MG63 (cell line): ENCODE measurements at regions not wholly inside any gene's neighbourhood (a gene's known extent, or its start where the extent isn't known, plus 50 kb on each side); places are given as distances from the start of the nearest gene placed in this dataset.

Source experiments
- DNase-seq: peaks from one replicate; pipeline ENCODE4 v3.0.0-alpha.2; 2020
- H3K27me3 ChIP-seq: fragments of 250-450 bp; sonication (Bioruptor Pico); 2 replicates; pipeline ENCODE4 v1.5.1; 2020; ENCODE audit warnings: mild to moderate bottlenecking, moderate library complexity
- H3K36me3 ChIP-seq: fragments of 250-450 bp; sonication (Bioruptor Pico); 2 replicates; pipeline ENCODE4 v1.5.1; 2020; ENCODE audit warnings: mild to moderate bottlenecking, moderate library complexity
- H3K4me3 ChIP-seq: fragments of 250-450 bp; sonication (Bioruptor Pico); 2 replicates; pipeline ENCODE4 v1.5.1; 2020; ENCODE audit warnings: mild to moderate bottlenecking, moderate library complexity
- H3K9me3 ChIP-seq: fragments of 250-450 bp; sonication (Bioruptor Pico); 2 replicates; pipeline ENCODE4 v1.5.1; 2020; ENCODE audit warnings: mild to moderate bottlenecking, moderate library complexity

- peak; percentile 38 for DNase-seq
- H3K9me3 ChIP-seq = no peaks in the 10 kb centered on the region
- no peak overlapping the region for H3K4me3 ChIP-seq
- no peaks in the 10 kb centered on the region for H3K27me3 ChIP-seq
- no peaks in the 10 kb centered on the region for H3K36me3 ChIP-seq
These were observed 185.3 kb downstream of the BRD1 start for GRCh38 chr22:49642331-49642730.

GRCh38 chr22:49641770-49642313 lies 185.8 kb downstream of the BRD1 start:
- no peak for DNase-seq
- Histone ChIP-seq H3K4me3 (no peak overlapping the region), H3K36me3 (no peaks in the 10 kb centered on the region)

DNA sequence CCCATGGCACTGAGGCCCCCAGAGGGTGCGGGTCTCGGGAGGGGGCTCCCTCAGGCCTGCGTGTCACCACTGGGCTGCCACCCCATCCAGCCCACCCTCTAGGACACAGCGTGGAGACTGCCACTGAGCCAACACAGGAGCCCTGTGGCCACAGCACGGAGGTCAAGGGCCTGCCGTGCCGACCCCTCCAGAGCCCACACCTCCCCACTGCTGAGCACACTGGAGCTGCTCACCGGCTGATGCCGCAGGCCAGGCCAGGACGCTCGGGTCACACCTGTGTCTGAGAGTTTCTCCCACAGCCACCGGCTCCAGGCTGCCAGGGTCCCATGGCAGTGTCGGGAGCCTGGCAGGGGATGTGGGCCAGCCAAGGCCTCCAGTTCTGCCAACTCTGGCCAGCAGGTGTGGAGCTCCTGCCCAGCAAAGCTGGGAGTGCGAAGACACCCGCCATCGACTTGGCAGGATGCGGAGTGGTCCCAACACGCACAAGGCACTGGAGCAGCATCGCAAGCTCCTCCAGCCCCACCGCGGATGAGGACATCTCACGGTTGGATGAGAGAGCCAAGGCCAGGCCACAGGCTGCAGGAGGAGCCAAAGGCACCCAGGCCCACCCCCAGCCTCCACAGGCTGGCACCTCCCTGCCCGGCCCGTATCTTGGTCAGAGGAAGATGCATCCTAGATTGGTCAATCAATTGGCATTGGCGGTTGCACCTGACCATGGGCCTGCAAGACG lies 187.1 kb downstream of the BRD1 start:
- H3K4me3 ChIP-seq = no peak overlapping the region
- no peaks in the 10 kb centered on the region for H3K36me3 ChIP-seq
- no peaks in the 10 kb centered on the region for H3K9me3 ChIP-seq
- H3K27me3 ChIP-seq = no peaks in the 10 kb centered on the region
- no peak for DNase-seq

More at GRCh38 chr22:49641770-49642313, 185.8 kb downstream of the BRD1 start:
- Histone ChIP-seq H3K27me3 (no peaks in the 10 kb centered on the region), H3K9me3 (no peaks in the 10 kb centered on the region)

DNA sequence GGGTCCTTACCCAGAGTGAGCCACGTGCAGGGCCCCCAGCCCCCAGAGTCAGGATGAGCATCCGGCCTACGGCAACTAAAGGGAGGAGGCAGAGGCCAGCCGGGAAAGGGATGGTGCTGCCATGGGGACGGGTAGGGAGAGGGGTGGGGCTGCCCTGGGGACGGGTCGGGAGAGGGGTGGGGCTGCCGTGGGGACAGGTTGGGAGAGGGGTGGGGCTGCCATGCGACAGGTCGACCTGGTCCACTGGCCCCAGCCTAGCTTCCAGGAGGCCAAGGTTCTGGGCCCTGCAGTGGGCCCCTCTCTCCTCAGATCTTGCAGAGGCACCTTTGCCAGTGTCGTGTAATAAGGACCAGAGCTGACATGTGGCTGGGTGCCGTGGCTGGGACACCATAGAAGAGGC lies 187.7 kb downstream of the BRD1 start:
- Histone ChIP-seq H3K4me3 (no peak overlapping the region), H3K9me3 (no peaks in the 10 kb centered on the region), H3K36me3 (no peaks in the 10 kb centered on the region), H3K27me3 (no peaks in the 10 kb centered on the region)
- DNase-seq = no peak

GRCh38 chr22:49638788-49639187 lies 188.9 kb downstream of the BRD1 start:
- DNase-seq = no peak
- Histone ChIP-seq H3K27me3 (no peaks in the 10 kb centered on the region), H3K36me3 (no peaks in the 10 kb centered on the region), H3K4me3 (no peak overlapping the region), H3K9me3 (no peaks in the 10 kb centered on the region)

DNA sequence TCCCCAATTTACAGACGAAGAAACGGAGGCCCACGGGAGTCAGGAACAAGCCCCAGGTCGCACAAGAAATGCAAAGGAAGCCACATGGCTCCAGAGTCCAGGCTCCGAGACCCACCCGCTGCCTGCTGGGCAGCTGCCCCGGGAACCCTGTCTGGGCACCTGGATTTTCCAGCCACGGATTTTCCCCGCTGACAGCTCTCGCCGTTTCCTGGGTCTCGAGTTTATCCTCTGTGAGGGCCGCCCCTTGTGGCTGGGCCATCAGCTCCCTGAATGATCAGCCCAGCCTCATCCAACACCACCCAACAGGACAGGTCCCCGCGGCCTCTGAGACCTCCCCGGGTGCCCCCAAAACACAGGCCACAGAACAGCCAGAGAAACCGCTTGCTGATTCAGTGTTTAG lies 189.7 kb downstream of the BRD1 start:
- H3K36me3 ChIP-seq = no peaks in the 10 kb centered on the region
- H3K9me3 ChIP-seq = no peaks in the 10 kb centered on the region
- DNase-seq = no peak
- H3K4me3 ChIP-seq = no peak overlapping the region
- H3K27me3 ChIP-seq = no peaks in the 10 kb centered on the region

DNA sequence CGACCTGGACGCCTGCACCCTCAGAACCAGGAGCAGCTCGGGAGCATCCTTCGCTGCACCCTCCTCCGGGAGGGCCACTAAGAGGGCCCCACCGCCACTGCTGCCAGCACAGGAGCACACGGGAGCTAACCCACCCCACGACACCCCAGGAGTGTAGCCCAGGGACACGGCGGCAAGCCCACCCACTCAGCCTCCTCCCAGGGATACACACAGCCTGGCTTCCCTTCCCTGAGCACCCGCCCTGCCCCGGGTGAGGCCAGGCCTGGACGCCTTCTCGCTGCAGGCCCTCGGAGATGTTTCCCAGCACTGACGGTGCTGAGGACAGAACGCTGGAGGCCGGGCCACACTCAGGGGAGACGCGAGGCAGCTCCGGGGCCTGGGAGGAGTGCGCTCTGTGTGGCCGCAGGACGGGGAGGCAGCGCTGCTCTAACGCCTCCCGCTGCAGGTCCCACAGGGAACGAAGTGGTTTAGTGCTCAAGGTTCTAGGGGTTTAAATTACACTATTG lies 190.4 kb downstream of the BRD1 start:
- Histone ChIP-seq H3K4me3 (no peak overlapping the region), H3K9me3 (no peaks in the 10 kb centered on the region), H3K36me3 (no peaks in the 10 kb centered on the region), H3K27me3 (no peaks in the 10 kb centered on the region)
- DNase-seq = no peak

DNA sequence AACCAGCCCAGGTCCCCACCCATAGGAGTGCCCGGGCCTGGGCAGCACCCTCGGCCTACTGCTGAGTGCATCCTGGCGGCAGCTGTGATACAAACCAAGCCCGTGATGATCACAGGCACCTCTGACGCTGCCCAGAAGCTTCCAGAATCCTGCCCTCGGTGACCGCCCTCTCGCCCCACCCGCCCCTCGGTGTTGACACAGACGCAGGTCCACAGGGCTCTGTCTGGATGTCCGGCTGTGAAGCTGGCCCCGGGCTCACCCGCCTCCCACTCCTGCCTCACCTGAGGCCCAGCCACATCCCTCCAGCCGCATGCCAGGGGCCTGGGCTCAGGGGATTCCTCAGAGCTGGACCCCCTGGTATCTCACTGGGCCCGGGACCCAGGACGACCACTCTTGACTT lies 191.0 kb downstream of the BRD1 start:
- Histone ChIP-seq H3K4me3 (no peak overlapping the region), H3K9me3 (no peaks in the 10 kb centered on the region), H3K27me3 (no peaks in the 10 kb centered on the region), H3K36me3 (no peaks in the 10 kb centered on the region)
- DNase-seq = no peak

DNA sequence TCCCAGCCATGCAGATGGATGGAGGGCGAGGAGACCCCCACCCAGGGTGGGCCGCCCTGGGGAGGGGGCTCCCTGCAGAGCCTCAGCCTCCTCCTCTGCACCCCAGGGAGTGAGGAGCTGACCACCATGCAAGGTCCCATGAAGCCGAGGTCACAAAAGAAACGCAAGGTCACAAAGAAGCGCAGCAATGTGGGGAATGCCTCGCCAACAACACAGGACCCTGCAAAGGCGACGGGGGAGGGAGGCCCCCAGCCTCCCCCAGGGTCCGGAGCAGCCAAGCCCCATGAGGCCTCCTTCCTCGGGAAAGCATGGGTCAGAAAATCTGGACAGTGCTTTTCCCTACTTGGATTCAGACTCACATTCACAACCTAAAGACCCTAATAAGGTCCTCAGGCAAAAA lies 191.5 kb downstream of the BRD1 start:
- H3K27me3 ChIP-seq = no peaks in the 10 kb centered on the region
- DNase-seq = no peak
- no peaks in the 10 kb centered on the region for H3K9me3 ChIP-seq
- H3K36me3 ChIP-seq = no peaks in the 10 kb centered on the region
- no peak overlapping the region for H3K4me3 ChIP-seq

DNA sequence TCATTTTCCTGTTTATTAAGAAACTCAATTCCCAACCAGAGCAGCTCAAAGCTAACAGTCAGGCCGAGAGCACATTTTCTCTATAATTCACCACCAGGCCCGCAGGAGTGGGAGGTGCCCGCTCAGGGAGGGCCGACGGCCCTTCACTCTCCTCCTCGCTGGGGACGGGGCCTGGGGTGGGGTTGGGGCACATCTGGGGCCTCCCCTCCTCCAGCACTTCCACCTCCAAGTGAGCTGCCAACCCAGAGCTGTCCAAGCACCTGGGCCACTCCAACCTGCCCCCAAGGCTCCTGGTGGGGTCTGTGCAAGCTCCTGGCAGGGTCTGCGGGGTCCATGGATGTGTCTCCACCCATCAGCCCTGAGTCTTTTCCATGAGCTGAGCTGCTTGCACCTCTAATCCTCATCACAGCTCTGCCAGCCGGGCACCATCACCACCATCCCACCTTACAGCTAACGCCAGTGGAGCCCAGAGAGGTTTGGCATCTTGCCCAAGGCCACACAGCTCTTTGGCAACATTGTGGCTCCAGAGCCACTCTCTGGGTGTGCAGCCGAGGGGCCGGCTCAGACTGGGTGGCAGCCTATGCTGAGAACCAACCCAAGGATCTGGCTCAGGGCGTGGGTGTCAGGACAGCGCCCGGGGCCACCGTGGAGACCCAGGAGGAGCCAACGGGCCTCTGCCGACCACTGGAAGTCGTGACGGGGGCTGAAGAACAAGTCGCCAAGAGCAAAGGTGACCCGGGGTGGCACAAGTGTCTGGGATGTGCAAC lies 193.5 kb downstream of the BRD1 start:
- no peaks in the 10 kb centered on the region for H3K27me3 ChIP-seq
- H3K4me3 ChIP-seq = no peak overlapping the region
- DNase-seq = no peak
- H3K9me3 ChIP-seq = no peaks in the 10 kb centered on the region
- no peaks in the 10 kb centered on the region for H3K36me3 ChIP-seq

DNA sequence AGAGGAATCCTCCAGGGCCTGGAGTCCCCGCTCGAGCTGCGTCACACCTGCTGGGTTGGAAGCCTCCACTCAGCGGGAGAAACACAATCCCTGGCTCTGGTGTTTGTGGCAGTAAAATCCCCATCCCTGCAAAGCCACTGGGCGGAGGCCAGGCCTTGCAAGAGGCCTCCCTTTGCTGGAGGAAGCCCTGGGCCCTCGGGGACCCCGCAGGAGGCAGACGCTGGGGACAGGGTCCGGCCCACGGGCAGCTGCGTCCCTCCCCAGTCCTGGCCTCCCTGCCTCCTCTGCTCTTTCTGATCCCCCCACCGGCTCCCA lies 194.7 kb downstream of the BRD1 start:
- no peak for DNase-seq
- H3K9me3 ChIP-seq = no peaks in the 10 kb centered on the region

GRCh38 chr22:49632199-49633009 lies 195.3 kb downstream of the BRD1 start:
- Histone ChIP-seq H3K9me3 (no peaks in the 10 kb centered on the region), H3K27me3 (no peaks in the 10 kb centered on the region), H3K36me3 (no peaks in the 10 kb centered on the region), H3K4me3 (peak overlapping the region; percentile 21; the same call in 1 of the 2 replicates)
- DNase-seq = peak; percentile 52

More for the DNA sequence above, 194.7 kb downstream of the BRD1 start:
- Histone ChIP-seq H3K36me3 (no peaks in the 10 kb centered on the region), H3K4me3 (no peak overlapping the region), H3K27me3 (no peaks in the 10 kb centered on the region)

GRCh38 chr22:49630448-49630946 lies 197.2 kb downstream of the BRD1 start:
- Histone ChIP-seq H3K36me3 (no peaks in the 10 kb centered on the region), H3K9me3 (no peaks in the 10 kb centered on the region)
- no peak for DNase-seq

DNA sequence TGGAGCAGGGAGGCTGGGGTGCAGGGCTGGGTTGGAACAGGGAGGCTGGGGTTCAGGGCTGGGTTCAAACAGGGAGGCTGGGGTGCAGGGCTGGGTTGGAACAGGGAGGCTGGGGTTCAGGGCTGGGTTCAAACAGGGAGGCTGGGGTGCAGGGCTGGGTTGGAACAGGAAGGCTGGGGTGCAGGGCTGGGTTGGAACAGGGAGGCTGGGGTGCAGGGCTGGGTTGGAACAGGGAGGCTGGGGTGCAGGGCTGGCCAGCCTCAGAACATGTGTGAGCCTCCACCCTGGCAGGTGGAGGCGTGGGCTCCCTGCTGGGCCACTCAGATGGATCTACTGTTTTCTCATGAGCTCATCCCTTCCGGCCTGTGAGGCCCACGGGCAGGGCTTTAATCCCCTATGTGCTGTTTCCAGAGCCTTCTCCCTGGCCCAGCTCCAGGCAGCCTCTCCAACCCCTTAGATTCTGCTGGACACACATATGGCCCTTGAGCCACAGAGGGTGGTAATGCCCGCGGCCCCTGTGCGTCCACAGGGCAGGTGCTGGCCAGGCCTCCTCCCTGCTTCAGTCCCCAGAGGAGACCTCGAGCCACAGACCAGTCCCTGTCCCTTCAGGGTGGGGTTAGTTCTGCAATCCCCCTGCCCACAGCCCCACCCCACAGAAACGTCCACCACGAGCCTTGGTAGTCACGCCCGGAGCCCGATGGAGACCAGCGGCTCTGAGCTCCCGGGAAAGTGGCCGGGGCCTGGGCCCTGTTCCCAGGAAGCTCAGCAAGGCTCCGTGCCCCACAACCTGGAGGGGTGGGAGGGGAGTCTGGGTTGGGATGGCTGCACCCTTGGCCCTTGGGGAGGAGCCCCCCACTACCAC lies 197.9 kb downstream of the BRD1 start:
- no peaks in the 10 kb centered on the region for H3K36me3 ChIP-seq
- H3K27me3 ChIP-seq = no peaks in the 10 kb centered on the region
- H3K9me3 ChIP-seq = no peaks in the 10 kb centered on the region
- H3K4me3 ChIP-seq = no peak overlapping the region
- DNase-seq = peak; percentile 39

More at GRCh38 chr22:49630448-49630946, 197.2 kb downstream of the BRD1 start:
- Histone ChIP-seq H3K27me3 (no peaks in the 10 kb centered on the region), H3K4me3 (no peak overlapping the region)

DNA sequence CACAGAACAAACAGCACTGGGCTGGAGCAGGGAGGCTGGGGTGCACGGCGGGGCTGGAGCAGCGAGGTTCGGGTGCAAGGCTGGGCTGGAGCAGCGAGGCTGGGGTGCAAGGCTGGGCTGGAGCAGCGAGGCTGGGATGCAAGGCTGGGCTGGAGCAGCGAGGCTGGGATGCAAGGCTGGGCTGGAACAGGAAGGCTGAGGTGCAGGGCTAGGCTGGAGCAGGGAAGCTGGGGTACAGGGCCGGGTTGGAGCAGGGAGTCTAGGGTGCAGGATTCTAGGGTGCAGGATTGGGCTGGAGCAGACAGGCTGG lies 198.5 kb downstream of the BRD1 start:
- no peaks in the 10 kb centered on the region for H3K9me3 ChIP-seq
- no peak for DNase-seq
- no peak overlapping the region for H3K4me3 ChIP-seq
- no peaks in the 10 kb centered on the region for H3K27me3 ChIP-seq
- no peaks in the 10 kb centered on the region for H3K36me3 ChIP-seq
